Left lung (tissue), 4 donors: ENCODE measurements at regions not wholly inside any gene's neighbourhood (a gene's known extent, or its start where the extent isn't known, plus 50 kb on each side); places are given as distances from the start of the nearest gene placed in this dataset.

Experiments
- ATAC-seq: fragments of 200-7000 bp; cut with Tn5 transposase; one replicate; pipeline ENCODE4 v1.9.1; 2020; ENCODE audit warnings: moderate library complexity
- DNase-seq, 4 donors: peaks; one replicate each; pipeline ENCODE4 v3.0.0-alpha.2; 2013 to 2020
- H3K27ac ChIP-seq, 2 donors: fragments of 200-600 bp; sonication (generic) in 1 of 2; one replicate each; pipeline versions ENCODE4 v1.5.0 to v1.8.0; 2020 to 2021
- H3K27me3 ChIP-seq, 2 donors: fragments of 200-600 bp; sonication (generic) in 1 of 2; one replicate each; pipeline versions ENCODE4 v1.5.0 to v1.8.0; 2020 to 2021
- H3K36me3 ChIP-seq, 2 donors: fragments of 200-600 bp; sonication (generic) in 1 of 2; one replicate each; pipeline versions ENCODE4 v1.5.0 to v1.8.0; 2020 to 2021
- H3K4me1 ChIP-seq, 2 donors: fragments of 200-600 bp; one replicate each; pipeline ENCODE4 v1.8.0; 2021
- H3K4me3 ChIP-seq, 2 donors: fragments of 200-600 bp; sonication (generic) in 1 of 2; one replicate each; pipeline versions ENCODE4 v1.5.0 to v1.8.0; 2020 to 2021; ENCODE audit warnings: mild to moderate bottlenecking in 1 of 2
- H3K9me3 ChIP-seq, 2 donors: fragments of 200-600 bp; sonication (generic) in 1 of 2; one replicate each; pipeline versions ENCODE4 v1.5.0 to v1.8.0; 2020 to 2021
- CTCF ChIP-seq, 2 donors: fragments of 200-600 bp; sonication (generic) in 1 of 2; IDR thresholded peaks; one replicate each; pipeline versions ENCODE4 v1.5.0 to v1.8.0; 2021; ENCODE audit warnings: antibody characterized with exemption in 2 of 2
- intact Hi-C, 2 donors: fragments of 100-400 bp; cut with DNase I; formaldehyde crosslinking; loops; one replicate each; pipeline versions ENCODE4 v1.11.2 to v1.14.2; 2022
- donor health status: DM: no; HTN: yes; CAD: no.
- donor health status: DM: no; HTN: no; CAD: no.

GRCh38 chr13:83733293-83733692, 149.0 kb downstream of the SLITRK1 start:
- Histone ChIP-seq H3K36me3 (no peaks in the 10 kb centered on the region), H3K27me3 (no peaks in the 10 kb centered on the region), H3K4me1 (no peaks in the 10 kb centered on the region), H3K9me3 (no peaks in the 10 kb centered on the region), H3K27ac (no peak overlapping the region), H3K4me3 (no peak overlapping the region)
- ATAC-seq (no peak), DNase-seq (no peak)
- TF ChIP-seq CTCF (IDR thresholded peaks at IDR 0.05), result no peak
- intact Hi-C loops, result no loop called here

GRCh38 chr13:83732755-83733154, 149.5 kb downstream of the SLITRK1 start:
- H3K4me1 ChIP-seq, result no peaks in the 10 kb centered on the region
- H3K27ac ChIP-seq, result no peak overlapping the region
- H3K27me3 ChIP-seq, result no peaks in the 10 kb centered on the region
- intact Hi-C loops, result no loop called here
- H3K9me3 ChIP-seq, result no peaks in the 10 kb centered on the region
- H3K36me3 ChIP-seq, result no peaks in the 10 kb centered on the region
- TF ChIP-seq CTCF (IDR thresholded peaks at IDR 0.05), result no peak
- ATAC-seq (no peak), DNase-seq (no peak)
- H3K4me3 ChIP-seq, result no peak overlapping the region

GRCh38 chr13:83731113-83731512, 151.2 kb downstream of the SLITRK1 start:
- DNase-seq (peak in 2 of 4 donors; percentile 2 to 16), ATAC-seq (no peak)
- Histone ChIP-seq H3K4me3 (no peak overlapping the region), H3K27me3 (no peaks in the 10 kb centered on the region), H3K36me3 (no peaks in the 10 kb centered on the region), H3K4me1 (no peaks in the 10 kb centered on the region), H3K9me3 (no peaks in the 10 kb centered on the region), H3K27ac (no peak overlapping the region)
- intact Hi-C loops, result no loop called here
- TF ChIP-seq CTCF (IDR thresholded peaks at IDR 0.05), result no peak

GRCh38 chr13:83730674-83731073, 151.6 kb downstream of the SLITRK1 start:
- H3K4me3 ChIP-seq, result no peak overlapping the region
- intact Hi-C loops, result no loop called here
- DNase-seq (peak in 1 of 4 donors; percentile 29), ATAC-seq (no peak)
- H3K27me3 ChIP-seq, result no peaks in the 10 kb centered on the region
- H3K4me1 ChIP-seq, result no peaks in the 10 kb centered on the region
- no peak for TF ChIP-seq CTCF (IDR thresholded peaks at IDR 0.05)
- no peak overlapping the region for H3K27ac ChIP-seq
- no peaks in the 10 kb centered on the region for H3K9me3 ChIP-seq
- H3K36me3 ChIP-seq, result no peaks in the 10 kb centered on the region

GRCh38 chr13:83722443-83722842, 159.8 kb downstream of the SLITRK1 start:
- intact Hi-C loops, result no loop called here
- no peak for TF ChIP-seq CTCF (IDR thresholded peaks at IDR 0.05)
- Histone ChIP-seq H3K27me3 (no peaks in the 10 kb centered on the region), H3K4me3 (no peak overlapping the region), H3K27ac (no peak overlapping the region), H3K4me1 (no peaks in the 10 kb centered on the region), H3K9me3 (no peaks in the 10 kb centered on the region), H3K36me3 (no peaks in the 10 kb centered on the region)
- no peak for ATAC-seq
- no peak for DNase-seq
